ENCODE measurements at regions not wholly inside any gene's neighbourhood (a gene's known extent, or its start where the extent isn't known, plus 50 kb on each side); places are given as distances from the start of the nearest gene placed in this dataset.
"Not testable (repeated sequence)": the region's sequence is repeated elsewhere in the genome, so short reads cannot be mapped to it uniquely, and the experiment has no call there.

DNA sequence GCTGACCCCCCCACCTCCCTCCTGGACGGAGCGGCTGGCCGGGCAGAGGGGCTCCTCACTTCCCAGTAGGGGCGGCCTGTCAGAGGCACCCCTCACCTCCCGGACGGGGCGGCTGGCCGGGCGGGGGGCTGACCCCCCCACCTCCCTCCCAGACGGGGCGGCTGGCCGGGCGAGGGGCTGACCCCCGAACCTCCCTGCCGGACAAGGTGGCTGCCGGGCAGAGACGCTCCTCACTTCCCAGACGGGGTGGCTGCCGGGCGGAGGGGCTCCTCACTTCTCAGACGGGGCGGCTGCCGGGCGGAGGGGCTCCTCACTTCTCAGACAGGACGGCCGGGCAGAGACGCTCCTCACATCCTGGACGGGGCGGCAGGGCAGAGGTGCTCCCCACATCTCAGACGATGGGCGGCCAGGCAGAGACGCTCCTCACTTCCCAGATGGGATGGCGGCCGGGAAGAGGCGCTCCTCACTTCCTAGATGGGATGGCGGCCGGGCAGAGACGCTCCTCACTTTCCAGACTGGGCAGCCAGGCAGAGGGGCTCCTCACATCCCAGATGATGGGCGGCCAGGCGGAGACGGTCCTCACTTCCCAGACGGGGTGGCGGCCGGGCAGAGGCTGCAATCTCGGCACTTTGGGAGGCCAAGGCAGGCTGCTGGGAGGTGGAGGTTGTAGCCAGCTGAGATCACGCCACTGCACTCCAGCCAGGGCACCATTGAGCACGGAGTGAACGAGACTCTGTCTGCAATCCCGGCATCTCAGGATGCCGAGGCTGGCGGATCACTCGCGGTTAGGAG is 66.2 kb upstream of the PAPPA2 start:
- intact Hi-C loops (cut with DNase I); DNase-seq: not testable (repeated sequence)

- DNase-seq: no peak
- intact Hi-C loops (cut with DNase I): no loop called here
Measured at GRCh38 chr1:176391621-176392020, 71.4 kb upstream of the PAPPA2 start.

GRCh38 chr1:176384841-176385240 is 78.1 kb upstream of the PAPPA2 start:
- no peak for DNase-seq
- intact Hi-C loops (cut with DNase I): no loop called here

GRCh38 chr1:176382163-176382562 is 80.8 kb upstream of the PAPPA2 start:
- DNase-seq: no peak
- intact Hi-C loops (cut with DNase I): no loop called here

- DNase-seq: no peak
- intact Hi-C loops (cut with DNase I): loop anchor here (10.0 kb wide), 1 partner anchor 465 kb away; no protein-coding TSS in a partner anchor
Measured at GRCh38 chr1:176379626-176380339, 83.2 kb upstream of the PAPPA2 start.

DNA sequence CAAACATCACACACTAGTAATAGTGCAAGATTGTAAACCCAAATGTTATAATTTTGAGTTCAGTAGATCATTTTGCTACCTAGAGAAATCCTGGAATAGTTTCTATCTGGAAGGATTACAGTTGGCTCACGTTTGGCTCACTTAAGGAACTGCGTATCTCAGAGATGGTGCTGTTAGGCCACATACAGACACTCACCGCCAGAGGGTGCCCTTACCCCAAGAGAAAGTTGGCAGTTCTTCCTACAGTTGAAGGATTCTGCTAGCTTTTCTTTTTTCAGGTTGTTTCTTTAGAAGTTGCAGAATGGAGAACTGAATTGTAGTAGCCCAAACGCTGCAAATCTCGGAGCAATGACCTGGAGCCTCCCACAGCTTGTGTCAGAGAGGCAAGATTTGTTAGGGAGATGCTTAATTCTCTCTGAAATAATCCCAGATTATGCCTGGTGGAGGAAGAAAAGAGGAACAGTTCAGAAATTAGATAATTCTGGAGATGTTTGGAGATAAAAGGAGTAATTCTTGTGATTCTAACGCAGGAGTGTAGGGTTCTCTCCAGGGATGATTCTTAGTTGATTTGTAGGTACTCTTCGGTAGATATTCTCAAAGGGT is 87.9 kb upstream of the PAPPA2 start:
- intact Hi-C loops (cut with DNase I): loop anchor here (10.0 kb wide), 1 partner anchor 470 kb away; no protein-coding TSS in a partner anchor

DNA sequence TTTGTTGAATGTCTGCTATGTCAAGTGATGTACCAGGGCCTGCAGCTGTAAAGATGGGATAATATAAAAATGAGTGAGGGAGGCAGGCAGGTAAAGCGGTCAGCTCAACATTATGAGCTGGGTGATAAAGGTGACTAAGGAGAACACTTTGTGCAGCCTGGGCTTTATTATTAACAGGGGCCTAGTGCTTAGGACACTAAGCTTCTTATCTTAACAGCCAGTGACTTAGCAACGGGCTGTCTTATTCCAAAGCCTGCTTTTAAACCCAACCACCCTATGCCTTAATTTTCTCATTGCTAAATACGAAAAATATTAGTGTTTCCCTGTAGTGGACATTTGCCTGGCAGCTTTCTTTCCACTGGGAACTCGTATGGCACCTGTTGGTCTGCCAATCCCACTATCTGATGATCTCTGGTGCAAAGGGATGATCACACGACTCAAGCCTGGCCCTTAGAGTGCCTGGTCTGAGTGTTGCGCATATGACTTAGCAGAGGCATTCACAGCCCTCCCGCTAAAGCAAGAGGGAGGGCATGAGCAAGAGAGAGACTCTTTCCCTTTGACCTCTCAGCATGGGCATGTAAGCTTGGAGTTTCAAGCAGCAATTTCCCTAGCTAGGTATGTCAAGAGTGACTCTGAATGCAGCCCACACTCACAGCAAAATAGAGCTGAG is 98.6 kb upstream of the PAPPA2 start:
- DNase-seq: peak in 5 of 42 donors; percentile 8 to 47 (median 21)
- intact Hi-C loops (cut with DNase I): no loop called here

More for the DNA sequence above, 87.9 kb upstream of the PAPPA2 start:
- peak; percentile 46 to 89 (median 80) for DNase-seq

- intact Hi-C loops (cut with DNase I); DNase-seq: not testable (repeated sequence)
Measured at GRCh38 chr1:176349135-176349715, 113.8 kb upstream of the PAPPA2 start.

- intact Hi-C loops (cut with DNase I): no loop called here
- DNase-seq: no peak
Measured at GRCh38 chr1:176341656-176342055, 121.3 kb upstream of the PAPPA2 start.

GRCh38 chr1:176338877-176339276 is 124.1 kb upstream of the PAPPA2 start:
- intact Hi-C loops (cut with DNase I): no loop called here

GRCh38 chr1:176330782-176331181 is 123.7 kb upstream of the COP1 start:
- intact Hi-C loops (cut with DNase I): no loop called here
- DNase-seq: no peak

More at GRCh38 chr1:176338877-176339276, 124.1 kb upstream of the PAPPA2 start:
- DNase-seq: no peak

GRCh38 chr1:176325664-176326063 is 118.6 kb upstream of the COP1 start:
- intact Hi-C loops (cut with DNase I): no loop called here
- DNase-seq: no peak

DNA sequence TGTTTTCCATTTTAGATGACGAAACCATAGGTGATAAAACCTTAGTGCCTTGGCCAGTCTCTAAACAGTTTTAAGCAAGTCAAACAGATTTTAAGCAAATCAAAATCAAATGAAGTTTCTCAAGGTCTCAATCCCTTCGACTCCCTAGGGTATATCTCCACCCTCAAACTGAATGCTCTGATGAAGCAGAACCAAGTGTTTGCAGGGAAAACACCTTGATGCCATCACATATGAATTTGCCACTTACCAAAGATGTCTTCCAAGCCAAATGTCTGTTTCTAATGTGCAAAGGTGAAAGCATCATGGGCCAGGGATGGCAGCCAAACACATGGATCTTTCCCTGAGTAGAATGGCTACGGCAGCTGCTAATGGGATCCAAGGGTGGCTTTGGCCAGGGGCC is 116.4 kb upstream of the COP1 start:
- DNase-seq: no peak
- intact Hi-C loops (cut with DNase I): no loop called here

DNA sequence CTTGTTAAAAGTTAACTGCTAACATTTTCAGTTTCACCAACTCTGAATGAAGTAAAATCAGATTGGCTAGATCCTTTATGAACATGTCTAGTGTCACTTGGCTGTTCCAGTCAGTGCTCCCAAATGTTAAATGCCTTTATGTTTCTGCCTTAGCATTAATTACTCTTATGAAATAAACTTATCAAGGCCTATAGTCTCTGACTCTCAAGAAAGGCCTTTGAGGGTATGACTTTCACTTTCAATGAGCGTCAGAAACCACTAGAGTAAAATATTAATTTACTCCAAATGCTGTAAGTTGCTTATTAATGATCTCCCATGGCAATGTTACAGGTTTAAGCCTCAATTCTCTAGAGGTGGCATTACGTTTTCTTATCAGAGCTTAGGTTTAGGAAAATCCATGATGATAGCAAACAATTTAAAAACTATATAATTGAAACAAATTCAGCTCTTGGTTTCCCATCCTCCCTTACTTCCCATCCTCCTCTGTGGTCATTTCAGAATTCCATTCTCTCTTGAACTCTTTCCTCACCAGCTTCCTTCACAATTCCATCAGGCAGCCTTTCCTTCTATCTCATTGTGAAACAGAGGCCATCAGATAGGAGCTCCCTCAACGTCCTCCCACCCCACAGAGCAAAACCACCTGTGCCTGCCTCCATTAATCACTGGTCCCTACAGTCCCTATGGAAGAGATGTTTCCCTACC is 108.6 kb upstream of the COP1 start:
- intact Hi-C loops (cut with DNase I): no loop called here

GRCh38 chr1:176296602-176297001 is 89.5 kb upstream of the COP1 start:
- intact Hi-C loops (cut with DNase I); DNase-seq: not testable (repeated sequence)

More for the DNA sequence above, 108.6 kb upstream of the COP1 start:
- DNase-seq: no peak

DNA sequence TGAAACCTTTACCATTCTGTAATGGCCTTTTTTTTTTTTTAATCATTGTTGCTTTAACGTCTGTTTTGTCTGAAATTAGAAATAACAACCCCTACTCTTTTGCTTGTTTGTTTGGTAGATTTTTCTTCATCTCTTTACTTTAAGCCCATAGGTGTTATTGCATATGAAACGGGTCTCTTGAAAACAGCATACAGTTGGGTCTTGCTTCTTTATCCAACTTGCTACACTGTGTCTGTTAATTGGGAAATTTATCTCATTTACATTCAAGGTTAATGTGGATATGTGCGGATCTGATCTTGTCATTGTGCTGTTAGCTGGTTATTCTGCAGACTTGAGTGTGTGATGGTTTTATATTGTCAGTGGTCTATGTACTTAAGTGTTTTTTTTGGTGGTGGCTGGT is 78.9 kb upstream of the COP1 start:
- no peak for DNase-seq
- intact Hi-C loops (cut with DNase I): no loop called here

DNA sequence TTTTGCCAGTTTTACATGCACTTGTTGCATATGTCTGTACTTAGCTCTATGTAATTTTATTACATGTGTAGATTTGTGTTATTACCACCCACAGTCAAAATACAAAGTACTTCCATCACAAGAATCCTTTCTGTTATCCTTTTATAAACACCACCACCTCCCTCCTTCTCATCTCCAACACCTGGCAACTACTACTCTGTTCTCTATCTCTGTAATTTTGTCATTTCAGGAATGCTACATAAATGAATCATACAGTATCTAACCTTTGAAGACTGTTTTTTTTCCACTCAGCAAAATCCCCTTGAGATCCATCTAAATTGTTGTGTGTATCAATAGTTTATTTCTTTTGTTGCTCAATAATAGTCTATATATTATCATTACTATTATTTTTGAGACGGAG is 64.5 kb upstream of the COP1 start:
- intact Hi-C loops (cut with DNase I): no loop called here
- no peak for DNase-seq
